ENCODE measurements at regions not wholly inside any gene's neighbourhood (a gene's known extent, or its start where the extent isn't known, plus 50 kb on each side); places are given as distances from the start of the nearest gene placed in this dataset.
"Not testable (repeated sequence)": the region's sequence is repeated elsewhere in the genome, so short reads cannot be mapped to it uniquely, and the experiment has no call there.

- H3K9me3 ChIP-seq (ENCODE audit: control insufficient read depth in 2 of 2, low read length in 2 of 2), result no peaks in the 10 kb centered on the region
- H3K4me3 ChIP-seq (ENCODE audit: low read length in 2 of 2), result no peak overlapping the region
- H3K4me1 ChIP-seq (ENCODE audit: control insufficient read depth in 2 of 2, insufficient read depth in 2 of 2, low read length in 2 of 2), result no peaks in the 10 kb centered on the region
- no peaks in the 10 kb centered on the region for H3K36me3 ChIP-seq (ENCODE audit: control insufficient read depth in 2 of 2, insufficient read depth in 2 of 2, low read length in 2 of 2)
- H3K27ac ChIP-seq (ENCODE audit: low read depth in 2 of 2, low read length in 2 of 2), result no peak overlapping the region
- no peak overlapping the region for H3K9ac ChIP-seq (ENCODE audit: low read depth in 1 of 2, low read length in 2 of 2)
- no peaks in the 10 kb centered on the region for H3K27me3 ChIP-seq (ENCODE audit: control insufficient read depth in 2 of 2, insufficient read depth in 2 of 2, low read length in 2 of 2)
Observed at GRCh38 chr4:124163401-124163800, 549.1 kb downstream of the ANKRD50 start.

GRCh38 chr4:124167602-124168001 is 544.9 kb downstream of the ANKRD50 start:
- H3K4me1 ChIP-seq (ENCODE audit: control insufficient read depth in 2 of 2, insufficient read depth in 2 of 2, low read length in 2 of 2), result no peaks in the 10 kb centered on the region
- H3K9ac ChIP-seq (ENCODE audit: low read depth in 1 of 2, low read length in 2 of 2), result no peak overlapping the region
- no peak overlapping the region for H3K27ac ChIP-seq (ENCODE audit: low read depth in 2 of 2, low read length in 2 of 2)
- no peaks in the 10 kb centered on the region for H3K36me3 ChIP-seq (ENCODE audit: control insufficient read depth in 2 of 2, insufficient read depth in 2 of 2, low read length in 2 of 2)
- H3K27me3 ChIP-seq (ENCODE audit: control insufficient read depth in 2 of 2, insufficient read depth in 2 of 2, low read length in 2 of 2), result no peaks in the 10 kb centered on the region
- no peak overlapping the region for H3K4me3 ChIP-seq (ENCODE audit: low read length in 2 of 2)
- H3K9me3 ChIP-seq (ENCODE audit: control insufficient read depth in 2 of 2, low read length in 2 of 2), result no peaks in the 10 kb centered on the region

- not testable (repeated sequence) for H3K36me3 ChIP-seq (ENCODE audit: control insufficient read depth in 2 of 2, insufficient read depth in 2 of 2, low read length in 2 of 2); H3K27ac ChIP-seq (ENCODE audit: low read depth in 2 of 2, low read length in 2 of 2); H3K4me1 ChIP-seq (ENCODE audit: control insufficient read depth in 2 of 2, insufficient read depth in 2 of 2, low read length in 2 of 2); H3K27me3 ChIP-seq (ENCODE audit: control insufficient read depth in 2 of 2, insufficient read depth in 2 of 2, low read length in 2 of 2); H3K9ac ChIP-seq (ENCODE audit: low read depth in 1 of 2, low read length in 2 of 2); H3K9me3 ChIP-seq (ENCODE audit: control insufficient read depth in 2 of 2, low read length in 2 of 2); H3K4me3 ChIP-seq (ENCODE audit: low read length in 2 of 2)
Observed at GRCh38 chr4:124169524-124169923, 543.0 kb downstream of the ANKRD50 start.

GRCh38 chr4:124173912-124174311 is 538.6 kb downstream of the ANKRD50 start:
- H3K27ac ChIP-seq (ENCODE audit: low read depth in 2 of 2, low read length in 2 of 2), result no peak overlapping the region
- no peaks in the 10 kb centered on the region for H3K4me1 ChIP-seq (ENCODE audit: control insufficient read depth in 2 of 2, insufficient read depth in 2 of 2, low read length in 2 of 2)
- H3K27me3 ChIP-seq (ENCODE audit: control insufficient read depth in 2 of 2, insufficient read depth in 2 of 2, low read length in 2 of 2), result no peaks in the 10 kb centered on the region
- no peak overlapping the region for H3K4me3 ChIP-seq (ENCODE audit: low read length in 2 of 2)
- no peaks in the 10 kb centered on the region for H3K9me3 ChIP-seq (ENCODE audit: control insufficient read depth in 2 of 2, low read length in 2 of 2)
- H3K36me3 ChIP-seq (ENCODE audit: control insufficient read depth in 2 of 2, insufficient read depth in 2 of 2, low read length in 2 of 2), result no peaks in the 10 kb centered on the region
- H3K9ac ChIP-seq (ENCODE audit: low read depth in 1 of 2, low read length in 2 of 2), result no peak overlapping the region

GRCh38 chr4:124177647-124178425 is 534.7 kb downstream of the ANKRD50 start:
- H3K4me3 ChIP-seq (ENCODE audit: low read length in 2 of 2), result no peak overlapping the region
- no peaks in the 10 kb centered on the region for H3K9me3 ChIP-seq (ENCODE audit: control insufficient read depth in 2 of 2, low read length in 2 of 2)
- no peaks in the 10 kb centered on the region for H3K4me1 ChIP-seq (ENCODE audit: control insufficient read depth in 2 of 2, insufficient read depth in 2 of 2, low read length in 2 of 2)
- no peaks in the 10 kb centered on the region for H3K36me3 ChIP-seq (ENCODE audit: control insufficient read depth in 2 of 2, insufficient read depth in 2 of 2, low read length in 2 of 2)
- no peak overlapping the region for H3K27ac ChIP-seq (ENCODE audit: low read depth in 2 of 2, low read length in 2 of 2)
- H3K9ac ChIP-seq (ENCODE audit: low read depth in 1 of 2, low read length in 2 of 2), result no peak overlapping the region
- no peaks in the 10 kb centered on the region for H3K27me3 ChIP-seq (ENCODE audit: control insufficient read depth in 2 of 2, insufficient read depth in 2 of 2, low read length in 2 of 2)

- H3K27ac ChIP-seq (ENCODE audit: low read depth in 2 of 2, low read length in 2 of 2), result no peak overlapping the region
Observed at GRCh38 chr4:124178449-124179021, 534.0 kb downstream of the ANKRD50 start.

GRCh38 chr4:124179506-124180186 is 532.9 kb downstream of the ANKRD50 start:
- H3K4me3 ChIP-seq (ENCODE audit: low read length in 2 of 2), result no peak overlapping the region
- H3K36me3 ChIP-seq (ENCODE audit: control insufficient read depth in 2 of 2, insufficient read depth in 2 of 2, low read length in 2 of 2), result no peaks in the 10 kb centered on the region
- no peaks in the 10 kb centered on the region for H3K4me1 ChIP-seq (ENCODE audit: control insufficient read depth in 2 of 2, insufficient read depth in 2 of 2, low read length in 2 of 2)
- no peak overlapping the region for H3K9ac ChIP-seq (ENCODE audit: low read depth in 1 of 2, low read length in 2 of 2)
- no peaks in the 10 kb centered on the region for H3K27me3 ChIP-seq (ENCODE audit: control insufficient read depth in 2 of 2, insufficient read depth in 2 of 2, low read length in 2 of 2)
- no peaks in the 10 kb centered on the region for H3K9me3 ChIP-seq (ENCODE audit: control insufficient read depth in 2 of 2, low read length in 2 of 2)
- H3K27ac ChIP-seq (ENCODE audit: low read depth in 2 of 2, low read length in 2 of 2), result no peak overlapping the region

More at GRCh38 chr4:124178449-124179021, 534.0 kb downstream of the ANKRD50 start:
- no peaks in the 10 kb centered on the region for H3K36me3 ChIP-seq (ENCODE audit: control insufficient read depth in 2 of 2, insufficient read depth in 2 of 2, low read length in 2 of 2)
- H3K9me3 ChIP-seq (ENCODE audit: control insufficient read depth in 2 of 2, low read length in 2 of 2), result no peaks in the 10 kb centered on the region
- H3K4me1 ChIP-seq (ENCODE audit: control insufficient read depth in 2 of 2, insufficient read depth in 2 of 2, low read length in 2 of 2), result no peaks in the 10 kb centered on the region
- no peaks in the 10 kb centered on the region for H3K27me3 ChIP-seq (ENCODE audit: control insufficient read depth in 2 of 2, insufficient read depth in 2 of 2, low read length in 2 of 2)
- H3K9ac ChIP-seq (ENCODE audit: low read depth in 1 of 2, low read length in 2 of 2), result no peak overlapping the region
- no peak overlapping the region for H3K4me3 ChIP-seq (ENCODE audit: low read length in 2 of 2)

GRCh38 chr4:124181039-124181438 is 531.5 kb downstream of the ANKRD50 start:
- Histone ChIP-seq H3K9ac (ENCODE audit: low read depth in 1 of 2, low read length in 2 of 2) (no peak overlapping the region), H3K4me3 (ENCODE audit: low read length in 2 of 2) (no peak overlapping the region), H3K27me3 (ENCODE audit: control insufficient read depth in 2 of 2, insufficient read depth in 2 of 2, low read length in 2 of 2) (no peaks in the 10 kb centered on the region), H3K27ac (ENCODE audit: low read depth in 2 of 2, low read length in 2 of 2) (no peak overlapping the region), H3K36me3 (ENCODE audit: control insufficient read depth in 2 of 2, insufficient read depth in 2 of 2, low read length in 2 of 2) (no peaks in the 10 kb centered on the region), H3K9me3 (ENCODE audit: control insufficient read depth in 2 of 2, low read length in 2 of 2) (no peaks in the 10 kb centered on the region), H3K4me1 (ENCODE audit: control insufficient read depth in 2 of 2, insufficient read depth in 2 of 2, low read length in 2 of 2) (no peaks in the 10 kb centered on the region)

- Histone ChIP-seq H3K9me3 (ENCODE audit: control insufficient read depth in 2 of 2, low read length in 2 of 2) (no peaks in the 10 kb centered on the region), H3K27me3 (ENCODE audit: control insufficient read depth in 2 of 2, insufficient read depth in 2 of 2, low read length in 2 of 2) (no peaks in the 10 kb centered on the region), H3K4me3 (ENCODE audit: low read length in 2 of 2) (no peak overlapping the region)
Observed at GRCh38 chr4:124183231-124183630, 529.3 kb downstream of the ANKRD50 start.

GRCh38 chr4:124183926-124184325 is 528.6 kb downstream of the ANKRD50 start:
- H3K27me3 ChIP-seq (ENCODE audit: control insufficient read depth in 2 of 2, insufficient read depth in 2 of 2, low read length in 2 of 2), result no peaks in the 10 kb centered on the region
- no peak overlapping the region for H3K4me3 ChIP-seq (ENCODE audit: low read length in 2 of 2)
- H3K9ac ChIP-seq (ENCODE audit: low read depth in 1 of 2, low read length in 2 of 2), result no peak overlapping the region
- no peak overlapping the region for H3K27ac ChIP-seq (ENCODE audit: low read depth in 2 of 2, low read length in 2 of 2)
- H3K9me3 ChIP-seq (ENCODE audit: control insufficient read depth in 2 of 2, low read length in 2 of 2), result no peaks in the 10 kb centered on the region
- H3K4me1 ChIP-seq (ENCODE audit: control insufficient read depth in 2 of 2, insufficient read depth in 2 of 2, low read length in 2 of 2), result no peaks in the 10 kb centered on the region
- no peaks in the 10 kb centered on the region for H3K36me3 ChIP-seq (ENCODE audit: control insufficient read depth in 2 of 2, insufficient read depth in 2 of 2, low read length in 2 of 2)

More at GRCh38 chr4:124183231-124183630, 529.3 kb downstream of the ANKRD50 start:
- H3K36me3 ChIP-seq (ENCODE audit: control insufficient read depth in 2 of 2, insufficient read depth in 2 of 2, low read length in 2 of 2), result no peaks in the 10 kb centered on the region
- no peak overlapping the region for H3K27ac ChIP-seq (ENCODE audit: low read depth in 2 of 2, low read length in 2 of 2)
- H3K9ac ChIP-seq (ENCODE audit: low read depth in 1 of 2, low read length in 2 of 2), result no peak overlapping the region
- no peaks in the 10 kb centered on the region for H3K4me1 ChIP-seq (ENCODE audit: control insufficient read depth in 2 of 2, insufficient read depth in 2 of 2, low read length in 2 of 2)
